OCI-LY7 (cell line): ENCODE measurements at regions not wholly inside any gene's neighbourhood (a gene's known extent, or its start where the extent isn't known, plus 50 kb on each side); places are given as distances from the start of the nearest gene placed in this dataset.

Experiments
- BruUV-seq: library from RNA; stranded (reverse); fragments of 400-500 nt; replicated peaks from 2 replicates; lab custom pipeline; 2021; lab: Mats Ljungman, UMichigan
- CTCF ChIA-PET: fragments of 300-600 bp; sonication (Branson Sonifier 250); formaldehyde crosslinking; loops from one replicate; lab custom pipeline; 2022; ENCODE audit warnings: antibody characterized with exemption; ENCODE audit not compliant: unreplicated experiment; lab: Charles Lee
- POLR2A ChIA-PET: fragments of 300-600 bp; sonication (Branson Sonifier 250); formaldehyde crosslinking; loops from one replicate; lab custom pipeline; 2022; ENCODE audit warnings: antibody characterized with exemption; lab: Charles Lee
- DNase-seq: peaks from one replicate; pipeline ENCODE4 v3.0.0-alpha.2; 2015; ENCODE audit warnings: low spot score
- H2AFZ ChIP-seq: fragments of 200-600 bp; sonication (generic), shearing (Covaris generic); 2 replicates; pipeline ENCODE4 v1.6.1; 2014; ENCODE audit warnings: mild to moderate bottlenecking, antibody characterized with exemption, low read length, moderate library complexity
- H3K27ac ChIP-seq: fragments of 200-600 bp; sonication (generic); 2 replicates; pipeline ENCODE4 v1.5.1; 2014; ENCODE audit warnings: mixed run types, low read depth, mild to moderate bottlenecking, moderate library complexity, low read length, inconsistent platforms; ENCODE audit not compliant: poor library complexity, severe bottlenecking
- H3K36me3 ChIP-seq: fragments of 200-600 bp; sonication (generic); 2 replicates; pipeline ENCODE4 v1.6.1; 2014; ENCODE audit warnings: mild to moderate bottlenecking, antibody characterized with exemption, low read length, moderate library complexity, mixed read lengths; ENCODE audit not compliant: insufficient read depth
- H3K4me1 ChIP-seq: fragments of 200-600 bp; sonication (generic); 2 replicates; pipeline ENCODE4 v1.5.1; 2014; ENCODE audit warnings: mild to moderate bottlenecking, low read length; ENCODE audit not compliant: insufficient read depth, poor library complexity, severe bottlenecking
- H3K4me2 ChIP-seq: fragments of 200-600 bp; sonication (generic); 2 replicates; pipeline ENCODE4 v1.6.1; 2014; ENCODE audit warnings: mild to moderate bottlenecking, low read length
- H3K4me3 ChIP-seq: fragments of 200-600 bp; sonication (generic); 2 replicates; pipeline ENCODE4 v1.5.1; 2014; ENCODE audit warnings: mild to moderate bottlenecking, low read depth, low read length; ENCODE audit not compliant: poor library complexity, severe bottlenecking
- H3K79me2 ChIP-seq: fragments of 200-600 bp; sonication (generic); 2 replicates; pipeline ENCODE4 v1.6.1; 2016; ENCODE audit warnings: low read depth, mild to moderate bottlenecking, low read length, moderate library complexity, mixed read lengths; ENCODE audit not compliant: insufficient read depth
- H3K9me2 ChIP-seq: fragments of 200-600 bp; sonication (generic); 2 replicates; pipeline ENCODE4 v1.6.1; 2016; ENCODE audit warnings: mild to moderate bottlenecking, low read length, mixed read lengths; ENCODE audit not compliant: insufficient read depth
- H3K9me3 ChIP-seq: fragments of 200-600 bp; sonication (generic); 2 replicates; pipeline ENCODE4 v1.6.1; 2014; ENCODE audit warnings: mild to moderate bottlenecking, mixed run types, low read length, mixed read lengths
- H4K20me1 ChIP-seq: fragments of 200-600 bp; sonication (generic); 2 replicates; pipeline ENCODE4 v1.6.1; 2014; ENCODE audit warnings: mild to moderate bottlenecking, antibody characterized with exemption, low read length, moderate library complexity, mixed read lengths; ENCODE audit not compliant: insufficient read depth
- EZH2phosphoT487 ChIP-seq: fragments of 200-600 bp; sonication (generic); IDR thresholded peaks from 2 replicates; pipeline ENCODE4 v1.6.1; 2018; ENCODE audit warnings: low read depth, borderline replicate concordance, mild to moderate bottlenecking, mixed run types, antibody characterized with exemption, low read length, moderate library complexity, mixed read lengths
- intact Hi-C: fragments of 100-400 bp; cut with micrococcal nuclease; formaldehyde crosslinking; loops from one replicate; pipeline ENCODE4 v1.10.0; 2022; ENCODE audit not compliant: unreplicated experiment
- TF ChIP-seq, protein P1 (sequence below): fragments of 200-600 bp; sonication (generic); conservative IDR thresholded peaks from 2 replicates; pipeline ENCODE4 v1.5.1; 2014; ENCODE audit warnings: mild to moderate bottlenecking, antibody characterized with exemption, low read length, moderate library complexity, mixed read lengths

DNA sequence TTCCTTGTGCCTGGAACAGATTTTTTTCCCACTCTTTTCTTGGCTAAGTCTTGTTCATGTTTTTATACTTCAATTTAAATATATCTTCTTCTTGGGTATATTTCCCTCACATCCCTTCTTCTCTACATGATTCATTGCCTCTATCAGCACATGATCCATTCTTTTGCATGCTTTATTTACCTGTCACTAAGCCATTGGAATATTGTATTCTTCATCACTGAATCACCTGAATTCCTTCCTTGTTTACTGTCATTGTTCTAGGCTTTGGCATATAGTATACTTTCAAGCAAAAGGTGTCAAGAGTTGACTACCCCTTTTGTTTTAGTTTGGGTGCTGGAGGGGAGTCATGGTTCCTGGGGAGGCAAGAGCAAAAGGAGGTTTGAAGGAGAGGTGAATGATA is 464.5 kb upstream of the LRRC7 start:
- no peak for DNase-seq
- TF ChIP-seq EZH2phosphoT487: no peak
- TF ChIP-seq, protein P1, sequence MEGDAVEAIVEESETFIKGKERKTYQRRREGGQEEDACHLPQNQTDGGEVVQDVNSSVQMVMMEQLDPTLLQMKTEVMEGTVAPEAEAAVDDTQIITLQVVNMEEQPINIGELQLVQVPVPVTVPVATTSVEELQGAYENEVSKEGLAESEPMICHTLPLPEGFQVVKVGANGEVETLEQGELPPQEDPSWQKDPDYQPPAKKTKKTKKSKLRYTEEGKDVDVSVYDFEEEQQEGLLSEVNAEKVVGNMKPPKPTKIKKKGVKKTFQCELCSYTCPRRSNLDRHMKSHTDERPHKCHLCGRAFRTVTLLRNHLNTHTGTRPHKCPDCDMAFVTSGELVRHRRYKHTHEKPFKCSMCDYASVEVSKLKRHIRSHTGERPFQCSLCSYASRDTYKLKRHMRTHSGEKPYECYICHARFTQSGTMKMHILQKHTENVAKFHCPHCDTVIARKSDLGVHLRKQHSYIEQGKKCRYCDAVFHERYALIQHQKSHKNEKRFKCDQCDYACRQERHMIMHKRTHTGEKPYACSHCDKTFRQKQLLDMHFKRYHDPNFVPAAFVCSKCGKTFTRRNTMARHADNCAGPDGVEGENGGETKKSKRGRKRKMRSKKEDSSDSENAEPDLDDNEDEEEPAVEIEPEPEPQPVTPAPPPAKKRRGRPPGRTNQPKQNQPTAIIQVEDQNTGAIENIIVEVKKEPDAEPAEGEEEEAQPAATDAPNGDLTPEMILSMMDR: no peak
- Histone ChIP-seq H3K27ac (no peak overlapping the region), H3K79me2 (no peaks in the 10 kb centered on the region), H2AFZ (no peak overlapping the region), H4K20me1 (no peaks in the 10 kb centered on the region), H3K9me3 (no peaks in the 10 kb centered on the region), H3K4me2 (no peak overlapping the region), H3K36me3 (no peaks in the 10 kb centered on the region), H3K4me3 (no peak overlapping the region), H3K4me1 (no peaks in the 10 kb centered on the region), H3K9me2 (no peaks in the 10 kb centered on the region)
- ChIA-PET POLR2A (interaction anchor here (0.7 kb wide), 2 partner anchors 131 to 476 kb away, joined by 3 read pairs; no protein-coding TSS in a partner anchor), CTCF (interaction anchor here (0.6 kb wide), 1 partner anchor 74 kb away, joined by 4 read pairs; no protein-coding TSS in a partner anchor)
- BruUV-seq: no TSS peak
- intact Hi-C loops: no loop called here

GRCh38 chr1:69103705-69104385 is 463.9 kb upstream of the LRRC7 start:
- Histone ChIP-seq H3K79me2 (no peaks in the 10 kb centered on the region), H3K9me2 (no peaks in the 10 kb centered on the region), H3K36me3 (no peaks in the 10 kb centered on the region), H2AFZ (no peak overlapping the region), H3K4me3 (no peak overlapping the region), H3K27ac (no peak overlapping the region), H3K4me2 (no peak overlapping the region), H4K20me1 (no peaks in the 10 kb centered on the region), H3K4me1 (no peaks in the 10 kb centered on the region), H3K9me3 (no peaks in the 10 kb centered on the region)
- TF ChIP-seq EZH2phosphoT487: no peak
- TF ChIP-seq, protein P1: no peak
- BruUV-seq: no TSS peak
- no peak for DNase-seq
- POLR2A ChIA-PET: interaction anchor here (0.5 kb wide), 1 partner anchor 168 kb away, joined by 5 read pairs; no protein-coding TSS in a partner anchor
- intact Hi-C loops: no loop called here
- CTCF ChIA-PET: interaction anchor here (0.6 kb wide), 1 partner anchor 74 kb away, joined by 4 read pairs; no protein-coding TSS in a partner anchor

DNA sequence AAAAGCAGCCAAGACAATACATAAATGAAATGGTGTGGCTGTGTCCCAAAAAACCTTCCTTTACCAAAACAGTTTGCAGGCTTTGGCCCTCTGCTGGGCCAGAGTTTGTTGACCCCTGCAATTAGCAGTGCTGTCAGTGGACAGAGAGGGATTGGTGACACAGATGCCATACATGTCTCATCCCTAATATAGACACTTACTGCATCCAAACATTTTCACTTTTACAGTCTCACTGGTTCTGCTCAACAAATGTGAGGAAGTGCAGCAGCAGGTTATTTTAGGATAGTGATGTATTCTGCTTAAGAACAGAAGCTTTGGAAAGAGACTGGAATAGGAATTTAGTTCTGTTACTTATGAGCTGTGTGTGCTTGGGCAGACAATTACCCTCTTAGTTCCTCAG is 462.8 kb upstream of the LRRC7 start:
- Histone ChIP-seq H3K9me3 (no peaks in the 10 kb centered on the region), H3K4me1 (no peaks in the 10 kb centered on the region), H3K9me2 (no peaks in the 10 kb centered on the region), H3K4me2 (no peak overlapping the region), H3K79me2 (no peaks in the 10 kb centered on the region), H2AFZ (no peak overlapping the region), H4K20me1 (no peaks in the 10 kb centered on the region), H3K27ac (no peak overlapping the region), H3K36me3 (no peaks in the 10 kb centered on the region), H3K4me3 (no peak overlapping the region)
- ChIA-PET POLR2A (interaction anchor here (1.0 kb wide), 1 partner anchor 115 kb away, joined by 3 read pairs; no protein-coding TSS in a partner anchor), CTCF (no interaction called here)
- no peak for DNase-seq
- TF ChIP-seq, protein P1: no peak
- TF ChIP-seq EZH2phosphoT487: no peak
- intact Hi-C loops: no loop called here
- BruUV-seq: no TSS peak
